ENCODE measurements at regions not wholly inside any gene's neighbourhood (a gene's known extent, or its start where the extent isn't known, plus 50 kb on each side); places are given as distances from the start of the nearest gene placed in this dataset.

GRCh38 chr10:120328647-120329046 is 128.4 kb upstream of the PLPP4 start:
- TF ChIP-seq CTCF (IDR thresholded peaks at IDR 0.05 in 8 of 11, conservative IDR thresholded peaks at IDR 0.05 in 3 of 11), result no peak
- TF ChIP-seq POLR2A (IDR thresholded peaks at IDR 0.05), result no peak
- no peak for TF ChIP-seq POLR2AphosphoS5 (IDR thresholded peaks at IDR 0.05)
